Limb (tissue), 2 donors: ENCODE measurements at regions not wholly inside any gene's neighbourhood (a gene's known extent, or its start where the extent isn't known, plus 50 kb on each side); places are given as distances from the start of the nearest gene placed in this dataset.
"Not testable (repeated sequence)": the region's sequence is repeated elsewhere in the genome, so short reads cannot be mapped to it uniquely, and the experiment has no call there.

ENCODE experiments used
- DNase-seq, 2 donors: peaks; one replicate each; pipeline ENCODE4 v3.0.0-alpha.2; 2016; ENCODE audit errors: extremely low spot score in 2 of 2

DNA sequence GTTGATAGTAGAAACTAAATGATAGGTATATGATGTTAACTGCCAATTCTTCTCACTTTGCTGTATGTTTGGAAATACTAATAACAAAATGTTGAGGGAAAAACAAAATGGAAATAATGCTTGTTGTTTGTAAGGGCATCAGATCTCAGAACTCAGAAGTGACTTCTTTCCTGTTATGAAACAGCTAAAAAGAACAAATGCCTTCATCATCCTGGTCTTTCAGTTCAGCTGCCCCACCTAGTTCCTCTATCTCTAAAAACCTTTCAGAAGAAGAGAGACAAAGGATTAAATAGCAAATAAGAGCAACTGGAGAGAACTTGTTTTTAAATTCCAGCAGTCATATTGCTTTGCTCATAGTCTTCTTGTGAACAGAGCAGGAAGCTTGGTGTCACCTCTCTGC lies 345.3 kb upstream of the NCAM1 start:
- DNase-seq, result no peak

DNA sequence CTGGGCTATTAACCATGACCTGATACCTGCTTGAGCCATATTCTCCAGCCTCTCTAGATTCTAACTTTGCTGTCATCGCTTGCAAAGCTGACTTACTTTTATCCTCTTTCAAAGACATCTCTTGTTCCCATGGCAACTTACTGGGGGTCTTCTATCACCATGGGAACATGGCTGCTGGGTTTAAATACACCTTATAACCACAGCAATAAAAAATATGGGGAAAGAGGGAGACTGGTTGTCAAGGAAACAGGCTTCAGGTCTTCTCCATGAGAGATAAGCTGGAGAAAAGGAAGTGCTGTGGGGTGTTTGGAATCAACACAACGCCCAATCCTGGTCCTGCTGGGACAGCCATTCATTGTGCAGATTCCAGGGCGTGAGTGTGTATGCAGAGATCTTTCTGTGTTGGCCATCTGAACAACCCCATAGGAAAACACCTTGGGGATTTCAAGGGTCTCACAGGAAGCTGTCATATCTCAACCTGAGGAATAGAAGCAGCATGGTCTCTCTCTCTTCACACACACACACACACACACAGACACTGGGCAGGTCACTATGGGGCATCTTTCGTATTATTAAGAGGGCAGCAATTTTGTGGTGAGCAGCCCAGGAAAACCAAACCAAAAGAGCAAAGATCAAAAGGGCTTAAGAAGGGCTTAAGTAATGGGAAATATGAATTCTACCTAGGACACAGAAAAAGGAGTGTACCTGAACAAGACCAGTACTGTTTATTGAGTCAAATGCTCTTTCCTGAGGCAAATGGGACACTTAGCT lies 344.7 kb upstream of the NCAM1 start:
- DNase-seq, result no peak

GRCh38 chr11:112617098-112617425 lies 344.2 kb upstream of the NCAM1 start:
- no peak for DNase-seq

- DNase-seq, result no peak
Observed at GRCh38 chr11:112617977-112618826, 343.0 kb upstream of the NCAM1 start.

DNA sequence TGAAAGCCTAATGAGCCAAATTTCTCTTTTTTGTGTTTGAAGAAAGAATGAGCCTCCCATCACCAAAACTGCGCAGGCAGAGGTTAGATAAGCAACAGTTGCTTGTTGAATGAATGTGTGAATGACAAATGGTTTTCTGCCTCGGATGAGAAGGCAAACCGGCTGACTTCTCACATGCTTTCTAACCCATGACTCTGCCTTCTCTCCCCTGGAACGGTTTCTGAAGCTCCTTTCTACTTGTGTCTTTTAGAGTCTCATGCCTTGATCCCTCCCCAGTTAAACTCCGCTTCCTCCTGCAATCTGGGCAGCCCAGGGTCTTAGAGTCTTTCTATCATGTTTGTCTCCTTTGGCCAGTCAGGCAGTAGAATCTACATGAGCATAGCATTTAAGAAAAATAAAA lies 342.1 kb upstream of the NCAM1 start:
- DNase-seq, result no peak

DNA sequence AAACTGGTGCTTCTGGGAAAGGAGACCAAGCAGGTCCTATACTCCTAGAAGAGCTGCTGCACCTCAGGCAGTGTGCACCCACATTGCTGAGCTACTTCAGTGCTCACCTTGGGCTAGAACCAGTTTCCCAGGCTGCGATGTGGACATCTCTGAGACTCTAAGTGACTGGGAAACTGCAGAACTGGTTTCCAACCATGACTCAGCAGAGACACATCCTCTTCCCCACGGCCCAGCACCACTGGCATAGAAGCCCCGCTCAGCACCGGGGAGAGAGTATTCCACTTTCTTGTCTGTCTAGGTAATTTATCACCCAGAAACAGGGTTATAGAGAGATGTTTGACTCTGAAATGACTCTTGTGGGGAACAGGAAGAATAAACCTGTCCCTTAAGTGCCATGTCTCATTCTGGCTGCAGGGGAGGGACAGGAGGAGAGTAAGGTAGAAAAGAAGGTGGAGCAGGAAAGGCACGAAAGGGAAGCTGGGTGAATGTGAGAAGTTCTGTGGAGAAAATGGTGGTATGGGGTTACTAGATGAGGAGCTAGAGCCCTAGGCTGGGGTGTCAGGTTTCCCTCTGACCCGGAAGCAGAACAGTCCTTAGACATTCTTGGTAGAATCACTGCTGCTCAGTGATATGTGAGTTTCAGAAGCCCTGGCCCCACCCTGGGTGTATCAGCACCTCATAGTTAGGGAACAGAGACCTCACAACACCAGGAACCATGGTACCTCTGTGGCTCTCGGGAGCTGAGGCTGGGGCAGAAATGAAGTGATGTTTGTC lies 340.4 kb upstream of the NCAM1 start:
- DNase-seq, result no peak

DNA sequence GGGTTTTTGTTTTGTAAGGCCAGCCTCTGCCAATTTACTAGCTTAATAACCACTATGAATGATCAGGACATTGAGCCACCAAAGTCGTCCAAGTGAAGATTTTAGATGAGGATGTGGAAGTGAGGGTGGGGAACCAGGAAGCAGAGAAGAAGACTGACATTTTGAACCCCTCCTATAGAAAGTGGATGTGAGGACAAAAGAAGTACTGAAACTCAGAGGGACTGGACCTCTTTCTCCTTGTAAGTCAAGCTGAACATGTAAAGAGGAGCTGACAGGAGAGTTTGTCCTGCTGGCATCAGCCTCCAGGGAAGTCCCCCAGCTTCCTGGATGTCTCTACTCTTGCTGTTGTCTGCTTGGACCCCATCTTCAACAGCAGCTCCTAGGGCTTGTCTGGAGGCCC lies 338.2 kb upstream of the NCAM1 start:
- no peak for DNase-seq

- no peak for DNase-seq
Observed at GRCh38 chr11:112624431-112624830, 336.8 kb upstream of the NCAM1 start.

DNA sequence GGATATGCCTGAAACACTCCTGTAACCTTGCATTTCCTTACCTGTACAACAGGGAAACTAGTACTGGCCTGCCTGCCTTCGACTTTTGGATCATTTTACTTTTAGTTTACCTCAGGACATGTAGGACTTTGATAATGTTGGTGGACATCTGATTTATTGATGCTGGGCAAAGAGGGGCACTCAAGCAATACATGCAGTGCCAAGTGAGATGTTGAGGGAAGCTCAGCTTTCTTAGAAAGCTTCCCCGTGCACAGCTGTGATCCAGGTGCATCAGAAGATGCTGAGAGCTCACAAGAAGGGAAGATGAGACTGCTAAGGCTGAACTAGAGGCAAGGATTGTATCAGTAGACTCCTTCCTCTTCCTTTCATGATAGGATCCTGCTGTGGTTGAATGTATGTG lies 336.2 kb upstream of the NCAM1 start:
- DNase-seq, result not testable (repeated sequence)

DNA sequence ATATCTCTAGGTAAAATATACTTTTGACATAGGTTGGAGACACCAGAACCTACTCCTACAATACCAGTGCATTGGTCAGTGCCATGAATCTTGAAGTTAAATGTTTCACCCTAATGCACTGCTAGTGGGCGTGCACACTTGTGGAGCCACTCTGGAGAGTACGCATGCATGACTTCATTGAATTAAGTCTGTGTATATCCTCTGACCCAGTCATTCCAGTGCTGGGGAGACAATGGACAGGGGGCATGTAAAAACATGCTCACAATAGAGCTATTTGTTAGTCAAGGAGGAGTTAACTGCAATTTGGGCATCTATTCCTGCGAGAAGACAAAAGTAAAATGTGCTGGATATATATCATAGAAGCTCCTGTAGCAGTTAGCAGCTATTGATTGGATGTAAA lies 335.4 kb upstream of the NCAM1 start:
- DNase-seq, result no peak

GRCh38 chr11:112626731-112627130 lies 334.5 kb upstream of the NCAM1 start:
- DNase-seq, result no peak

GRCh38 chr11:112627588-112628045 lies 333.6 kb upstream of the NCAM1 start:
- no peak for DNase-seq

DNA sequence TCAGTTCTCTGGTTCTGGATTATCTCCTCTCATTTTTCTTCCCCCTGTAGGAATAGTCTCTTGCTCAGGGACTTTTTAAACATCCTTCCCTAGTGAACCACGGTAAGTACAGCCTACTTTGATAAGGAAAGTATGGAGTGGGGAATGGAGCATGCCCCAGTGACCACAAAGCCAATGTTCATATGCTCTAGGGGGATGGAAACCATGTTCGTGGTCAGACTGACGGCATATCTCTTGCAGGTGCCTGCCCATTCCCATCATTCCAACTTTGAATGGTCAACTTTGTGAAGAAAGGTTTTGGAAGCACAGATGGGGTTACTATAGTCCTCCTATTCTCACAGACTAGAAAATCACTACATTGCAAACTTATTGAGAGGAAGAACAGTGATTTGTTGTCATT lies 332.5 kb upstream of the NCAM1 start:
- no peak for DNase-seq

- no peak for DNase-seq
Observed at GRCh38 chr11:112630496-112630895, 330.7 kb upstream of the NCAM1 start.

GRCh38 chr11:112631333-112631732 lies 329.9 kb upstream of the NCAM1 start:
- no peak for DNase-seq

GRCh38 chr11:112632866-112633505 lies 328.2 kb upstream of the NCAM1 start:
- no peak for DNase-seq

DNA sequence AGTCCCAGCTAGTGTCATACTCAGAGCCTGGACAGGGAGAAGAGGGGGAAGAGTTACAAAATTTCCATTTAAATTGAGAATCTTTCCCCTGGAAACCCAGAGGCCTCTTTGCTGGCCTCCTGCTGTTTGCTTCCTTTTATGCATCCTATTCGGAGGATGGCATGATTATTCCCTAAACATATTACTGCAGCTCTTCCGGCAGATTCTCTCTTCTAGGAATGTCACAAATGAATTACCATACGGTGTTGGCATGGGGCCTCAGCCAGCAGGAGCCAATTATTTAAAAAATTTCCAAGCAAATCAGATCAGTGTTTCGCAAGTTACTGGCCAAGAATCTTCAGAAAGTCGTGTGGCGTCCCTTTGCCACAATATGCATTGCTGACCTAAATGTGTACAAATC lies 326.7 kb upstream of the NCAM1 start:
- DNase-seq, result peak in 1 of 2 donors; percentile 34

DNA sequence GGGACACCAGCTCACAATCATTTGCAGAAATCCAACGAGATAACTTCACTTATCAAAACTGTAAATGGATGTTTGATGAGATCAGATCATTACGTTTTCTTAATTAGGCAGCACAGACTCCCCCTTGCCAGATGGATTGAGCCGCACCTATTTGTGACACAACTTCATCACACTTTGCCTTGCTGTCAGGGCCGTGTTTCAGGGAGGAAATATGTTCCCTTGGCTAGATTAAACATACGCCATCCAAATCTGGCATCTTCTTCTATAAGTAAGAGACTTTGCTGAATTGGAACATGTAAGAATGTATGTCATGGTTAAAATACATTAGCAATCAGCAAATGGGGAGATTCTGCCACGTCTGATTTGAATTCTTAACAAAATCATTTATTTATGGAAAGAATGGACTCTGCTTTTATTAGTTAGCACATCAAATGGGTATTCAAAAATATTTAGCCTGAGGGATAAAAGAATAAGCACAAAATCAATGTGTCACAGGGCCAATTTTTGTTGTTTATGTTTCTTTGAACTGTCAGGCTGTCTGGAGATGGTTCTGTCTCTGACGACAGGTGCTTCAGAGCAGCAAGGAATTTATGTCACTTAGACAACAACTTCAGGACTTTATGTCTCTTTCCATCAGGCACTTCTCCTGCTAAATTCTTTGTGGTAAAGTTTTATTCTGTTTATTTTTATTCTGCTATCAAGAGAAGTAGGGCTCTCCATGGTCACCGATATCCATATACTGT lies 326.1 kb upstream of the NCAM1 start:
- DNase-seq, result no peak

DNA sequence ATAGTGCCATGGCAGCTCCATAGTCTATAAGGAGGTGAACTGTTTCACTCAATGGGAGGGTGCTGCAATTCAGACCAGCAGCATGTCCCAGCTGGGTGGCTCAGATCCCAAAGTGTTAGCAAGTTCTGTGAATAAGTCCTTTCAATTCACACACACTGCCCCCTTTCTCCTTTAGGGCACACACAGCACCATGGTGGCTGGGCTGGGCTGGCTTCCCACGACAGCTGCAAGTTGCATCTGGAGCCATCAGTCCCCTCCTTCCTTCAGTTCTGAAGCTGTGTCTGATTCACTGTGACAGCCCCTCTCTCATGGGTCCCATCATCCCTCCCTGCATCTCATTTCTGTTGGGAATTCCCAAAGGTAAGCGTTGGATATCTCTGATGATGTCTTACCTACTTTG lies 324.1 kb upstream of the NCAM1 start:
- DNase-seq, result peak in 1 of 2 donors; percentile 32

- no peak for DNase-seq
Observed at GRCh38 chr11:112637876-112638275, 323.3 kb upstream of the NCAM1 start.

- no peak for DNase-seq
Observed at GRCh38 chr11:112639469-112639868, 321.8 kb upstream of the NCAM1 start.
